PC-3 (cell line): ENCODE measurements at regions not wholly inside any gene's neighbourhood (a gene's known extent, or its start where the extent isn't known, plus 50 kb on each side); places are given as distances from the start of the nearest gene placed in this dataset.

ENCODE experiments used
- CTCF ChIP-seq: fragments of 300-600 bp; sonication (generic); conservative IDR thresholded peaks from 2 replicates; pipeline ENCODE4 v1.5.1; 2017; ENCODE audit warnings: antibody characterized with exemption, low read depth, mild to moderate bottlenecking, low read length
- EZH2 ChIP-seq: fragments of 300-600 bp; sonication (generic); IDR thresholded peaks from one replicate; pipeline ENCODE4 v1.6.1; 2017; ENCODE audit warnings: antibody characterized with exemption, mild to moderate bottlenecking, low read length; ENCODE audit not compliant: unreplicated experiment

GRCh38 chr4:175559526-175559925 is 252.5 kb downstream of the GPM6A start:
- TF ChIP-seq CTCF (no peak), EZH2 (no peak)
